ENCODE measurements at regions not wholly inside any gene's neighbourhood (a gene's known extent, or its start where the extent isn't known, plus 50 kb on each side); places are given as distances from the start of the nearest gene placed in this dataset.

- no peak overlapping the region for H3K27ac ChIP-seq (ENCODE audit: low read depth in 1 of 2, low read length in 2 of 2)
- H3K4me1 ChIP-seq (ENCODE audit: insufficient read depth, low read length), result no peaks in the 10 kb centered on the region
- H3K27me3 ChIP-seq (ENCODE audit: control insufficient read depth in 1 of 2, insufficient read depth in 2 of 2, low read length in 2 of 2), result no peaks in the 10 kb centered on the region
- no peak overlapping the region for H3K4me3 Mint-ChIP-seq
- ChIA-PET CTCF (no interaction called here), POLR2A (no interaction called here)
- H3K36me3 ChIP-seq (ENCODE audit: insufficient read depth, low read length), result no peaks in the 10 kb centered on the region
- no peak overlapping the region for H3K27ac Mint-ChIP-seq
- H3K4me1 Mint-ChIP-seq (ENCODE audit: low read depth), result no peaks in the 10 kb centered on the region
- intact Hi-C loops (cut with DNase I, micrococcal nuclease), result no loop called here
- H3K4me3 ChIP-seq (ENCODE audit: low read length), result no peak overlapping the region
- H3K27me3 Mint-ChIP-seq, result no peaks in the 10 kb centered on the region
- peaks cover 13% of the 10 kb centered on the region for H3K9me3 Mint-ChIP-seq
- ATAC-seq (ENCODE audit: poor library complexity) (no peak), DNase-seq (no peak)
- H3K9me3 ChIP-seq (ENCODE audit: control insufficient read depth in 1 of 2, insufficient read depth in 1 of 2, low read length in 2 of 2), result peaks cover 0 to 3% of the 10 kb centered on the region in 2 experiments
- no peaks in the 10 kb centered on the region for H3K36me3 Mint-ChIP-seq (ENCODE audit: low read depth)
- TF ChIP-seq CTCF (IDR thresholded peaks at IDR 0.05), result no peak
Observed at GRCh38 chr14:85243321-85243720, 286.6 kb upstream of the FLRT2 start.

- POLR2A ChIA-PET, result no interaction called here
- no peak for TF ChIP-seq CTCF (IDR thresholded peaks at IDR 0.05)
- no peaks in the 10 kb centered on the region for H3K36me3 Mint-ChIP-seq (ENCODE audit: low read depth)
Observed at GRCh38 chr14:85247071-85247470, 282.9 kb upstream of the FLRT2 start.

GRCh38 chr14:85248881-85249635, 280.9 kb upstream of the FLRT2 start:
- H3K4me3 Mint-ChIP-seq, result no peak overlapping the region
- Histone ChIP-seq H3K4me1 (ENCODE audit: insufficient read depth, low read length) (no peaks in the 10 kb centered on the region), H3K27ac (ENCODE audit: low read depth in 1 of 2, low read length in 2 of 2) (no peak overlapping the region), H3K36me3 (ENCODE audit: insufficient read depth, low read length) (no peaks in the 10 kb centered on the region), H3K4me3 (ENCODE audit: low read length) (no peak overlapping the region), H3K9me3 (ENCODE audit: control insufficient read depth in 1 of 2, insufficient read depth in 1 of 2, low read length in 2 of 2) (peaks cover 3 to 4% of the 10 kb centered on the region in 2 experiments), H3K27me3 (ENCODE audit: control insufficient read depth in 1 of 2, insufficient read depth in 2 of 2, low read length in 2 of 2) (no peaks in the 10 kb centered on the region)
- DNase-seq (no peak), ATAC-seq (ENCODE audit: poor library complexity) (no peak)
- H3K27me3 Mint-ChIP-seq, result no peaks in the 10 kb centered on the region
- H3K27ac Mint-ChIP-seq, result no peak overlapping the region
- H3K9me3 Mint-ChIP-seq, result peaks cover 13% of the 10 kb centered on the region
- POLR2A ChIA-PET, result no interaction called here
- CTCF ChIA-PET, result no interaction called here
- intact Hi-C loops (cut with DNase I, micrococcal nuclease), result no loop called here
- no peaks in the 10 kb centered on the region for H3K4me1 Mint-ChIP-seq (ENCODE audit: low read depth)
- H3K36me3 Mint-ChIP-seq (ENCODE audit: low read depth), result no peaks in the 10 kb centered on the region
- no peak for TF ChIP-seq CTCF (IDR thresholded peaks at IDR 0.05)

More at GRCh38 chr14:85247071-85247470, 282.9 kb upstream of the FLRT2 start:
- H3K9me3 Mint-ChIP-seq, result peaks cover 9% of the 10 kb centered on the region
- no peak overlapping the region for H3K4me3 ChIP-seq (ENCODE audit: low read length)
- H3K4me3 Mint-ChIP-seq, result no peak overlapping the region
- H3K27ac Mint-ChIP-seq, result no peak overlapping the region
- no peaks in the 10 kb centered on the region for H3K27me3 ChIP-seq (ENCODE audit: control insufficient read depth in 1 of 2, insufficient read depth in 2 of 2, low read length in 2 of 2)
- peaks cover 0 to 3% of the 10 kb centered on the region in 2 experiments for H3K9me3 ChIP-seq (ENCODE audit: control insufficient read depth in 1 of 2, insufficient read depth in 1 of 2, low read length in 2 of 2)
- H3K4me1 Mint-ChIP-seq (ENCODE audit: low read depth), result no peaks in the 10 kb centered on the region
- H3K27ac ChIP-seq (ENCODE audit: low read depth in 1 of 2, low read length in 2 of 2), result no peak overlapping the region
- intact Hi-C loops (cut with DNase I, micrococcal nuclease), result no loop called here
- ATAC-seq (ENCODE audit: poor library complexity), result no peak
- no peaks in the 10 kb centered on the region for H3K27me3 Mint-ChIP-seq
- no peak for DNase-seq
- CTCF ChIA-PET, result no interaction called here
- no peaks in the 10 kb centered on the region for H3K4me1 ChIP-seq (ENCODE audit: insufficient read depth, low read length)
- no peaks in the 10 kb centered on the region for H3K36me3 ChIP-seq (ENCODE audit: insufficient read depth, low read length)

Data from CD4-positive, alpha-beta T cell (primary cell).